ENCODE measurements at regions not wholly inside any gene's neighbourhood (a gene's known extent, or its start where the extent isn't known, plus 50 kb on each side); places are given as distances from the start of the nearest gene placed in this dataset.

DNA sequence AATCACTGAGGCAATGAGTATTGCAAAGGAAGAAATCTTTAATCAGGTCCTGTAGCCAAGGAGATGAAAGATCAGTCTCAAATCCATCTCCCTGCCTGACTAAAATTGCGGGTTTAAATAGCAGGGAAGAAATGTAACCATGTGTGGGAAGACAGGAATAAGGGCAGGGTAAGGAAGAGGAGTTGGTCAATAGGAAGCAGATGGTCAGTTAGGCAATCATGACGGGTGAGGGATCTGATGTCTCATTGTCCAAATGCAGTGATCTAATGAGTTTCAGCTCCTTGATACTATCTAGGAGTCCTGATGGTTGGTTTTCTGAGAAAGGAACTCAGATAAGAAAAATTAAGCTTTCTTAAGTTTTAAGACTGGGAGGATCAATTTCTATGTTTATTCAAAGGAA is 200.8 kb downstream of the SPATA18 start:
- TF ChIP-seq, protein P1, sequence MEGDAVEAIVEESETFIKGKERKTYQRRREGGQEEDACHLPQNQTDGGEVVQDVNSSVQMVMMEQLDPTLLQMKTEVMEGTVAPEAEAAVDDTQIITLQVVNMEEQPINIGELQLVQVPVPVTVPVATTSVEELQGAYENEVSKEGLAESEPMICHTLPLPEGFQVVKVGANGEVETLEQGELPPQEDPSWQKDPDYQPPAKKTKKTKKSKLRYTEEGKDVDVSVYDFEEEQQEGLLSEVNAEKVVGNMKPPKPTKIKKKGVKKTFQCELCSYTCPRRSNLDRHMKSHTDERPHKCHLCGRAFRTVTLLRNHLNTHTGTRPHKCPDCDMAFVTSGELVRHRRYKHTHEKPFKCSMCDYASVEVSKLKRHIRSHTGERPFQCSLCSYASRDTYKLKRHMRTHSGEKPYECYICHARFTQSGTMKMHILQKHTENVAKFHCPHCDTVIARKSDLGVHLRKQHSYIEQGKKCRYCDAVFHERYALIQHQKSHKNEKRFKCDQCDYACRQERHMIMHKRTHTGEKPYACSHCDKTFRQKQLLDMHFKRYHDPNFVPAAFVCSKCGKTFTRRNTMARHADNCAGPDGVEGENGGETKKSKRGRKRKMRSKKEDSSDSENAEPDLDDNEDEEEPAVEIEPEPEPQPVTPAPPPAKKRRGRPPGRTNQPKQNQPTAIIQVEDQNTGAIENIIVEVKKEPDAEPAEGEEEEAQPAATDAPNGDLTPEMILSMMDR (IDR thresholded peaks at IDR 0.05), result no peak
- no peak for TF ChIP-seq POLR2A (IDR thresholded peaks at IDR 0.05)
